Posterior cingulate gyrus (tissue), 11 donors: ENCODE measurements at regions not wholly inside any gene's neighbourhood (a gene's known extent, or its start where the extent isn't known, plus 50 kb on each side); places are given as distances from the start of the nearest gene placed in this dataset.
"Not testable (repeated sequence)": the region's sequence is repeated elsewhere in the genome, so short reads cannot be mapped to it uniquely, and the experiment has no call there.

Experiments used
- DNase-seq, 10 donors: peaks; one replicate each; pipeline versions ENCODE4 v3.0.0 to v3.0.0-alpha.2; 2020 to 2021; ENCODE audit warnings: mixed read lengths in 3 of 10
- intact Hi-C: fragments of 100-400 bp; cut with DNase I; formaldehyde crosslinking; loops from one replicate; pipeline ENCODE4 v1.15.1; 2023

- intact Hi-C loops, DNase-seq: not testable (repeated sequence)
Observed at GRCh38 chr11:67781506-67781905, 107.1 kb upstream of the ALDH3B2 start.

- intact Hi-C loops: no loop called here
- peak in 1 of 10 donors; percentile 62 for DNase-seq
Observed at GRCh38 chr11:67780056-67780455, 105.6 kb upstream of the ALDH3B2 start.

GRCh38 chr11:67779189-67779875 is 104.9 kb upstream of the ALDH3B2 start:
- intact Hi-C loops, DNase-seq: not testable (repeated sequence)

GRCh38 chr11:67776852-67777520 is 102.6 kb upstream of the ALDH3B2 start:
- peak in 1 of 10 donors; percentile 37 for DNase-seq
- intact Hi-C loops: no loop called here

- peak in 1 of 10 donors; percentile 48 for DNase-seq
- intact Hi-C loops: not testable (repeated sequence)
Observed at GRCh38 chr11:67774175-67774574, 99.8 kb upstream of the ALDH3B2 start.

GRCh38 chr11:67768001-67768730 is 93.7 kb upstream of the ALDH3B2 start:
- DNase-seq, intact Hi-C loops: not testable (repeated sequence)

GRCh38 chr11:67761211-67761610 is 86.8 kb upstream of the ALDH3B2 start:
- DNase-seq, intact Hi-C loops: not testable (repeated sequence)

GRCh38 chr11:67759321-67759720 is 84.9 kb upstream of the ALDH3B2 start:
- DNase-seq, intact Hi-C loops: not testable (repeated sequence)

- DNase-seq, intact Hi-C loops: not testable (repeated sequence)
Observed at GRCh38 chr11:67758467-67758866, 84.0 kb upstream of the ALDH3B2 start.

GRCh38 chr11:67758009-67758408 is 83.6 kb upstream of the ALDH3B2 start:
- DNase-seq, intact Hi-C loops: not testable (repeated sequence)

- DNase-seq, intact Hi-C loops: not testable (repeated sequence)
Observed at GRCh38 chr11:67753820-67754219, 79.4 kb upstream of the ALDH3B2 start.

- DNase-seq: no peak
- intact Hi-C loops: no loop called here
Observed at GRCh38 chr11:67745181-67745726, 70.8 kb upstream of the ALDH3B2 start.

- DNase-seq, intact Hi-C loops: not testable (repeated sequence)
Observed at GRCh38 chr11:67744231-67744630, 69.8 kb upstream of the ALDH3B2 start.

GRCh38 chr11:67738231-67738630 is 63.8 kb upstream of the ALDH3B2 start:
- DNase-seq, intact Hi-C loops: not testable (repeated sequence)

- DNase-seq, intact Hi-C loops: not testable (repeated sequence)
Observed at GRCh38 chr11:67737562-67738080, 63.2 kb upstream of the ALDH3B2 start.

GRCh38 chr11:67732045-67732787 is 57.8 kb upstream of the ALDH3B2 start:
- DNase-seq: peak in 1 of 10 donors; percentile 11
- intact Hi-C loops: no loop called here

- no peak for DNase-seq
- intact Hi-C loops: no loop called here
Observed at GRCh38 chr11:67731583-67731982, 57.2 kb upstream of the ALDH3B2 start.

- intact Hi-C loops: not testable (repeated sequence)
Observed at GRCh38 chr11:67728163-67728571, 53.7 kb upstream of the ALDH3B2 start.

GRCh38 chr11:67727066-67728040 is 52.9 kb upstream of the ALDH3B2 start:
- DNase-seq, intact Hi-C loops: not testable (repeated sequence)

More at GRCh38 chr11:67728163-67728571, 53.7 kb upstream of the ALDH3B2 start:
- not testable (repeated sequence) for DNase-seq
